Fibroblast of lung (primary cell): ENCODE measurements at regions not wholly inside any gene's neighbourhood (a gene's known extent, or its start where the extent isn't known, plus 50 kb on each side); places are given as distances from the start of the nearest gene placed in this dataset.

Experiments
- DNase-seq, 2 donors: peaks; one replicate each; pipeline versions ENCODE4 v3.0.0 to v3.0.0-alpha.2; 2010; ENCODE audit warnings: low read depth in 2 of 2
- H2AFZ ChIP-seq: 2 replicates; pipeline ENCODE4 v1.5.1; 2012; ENCODE audit warnings: low read length, control low read depth, inconsistent platforms
- H3K27ac ChIP-seq: 2 replicates; pipeline ENCODE4 v1.5.1; 2011; ENCODE audit warnings: low read length, control low read depth; ENCODE audit not compliant: insufficient read depth
- H3K27me3 ChIP-seq: 2 replicates; pipeline ENCODE4 v1.5.1; 2011; ENCODE audit warnings: mild to moderate bottlenecking, low read length; ENCODE audit not compliant: control insufficient read depth, insufficient read depth
- H3K36me3 ChIP-seq: 2 replicates; pipeline ENCODE4 v1.5.1; 2011; ENCODE audit warnings: low read length; ENCODE audit not compliant: control insufficient read depth, insufficient read depth
- H3K4me1 ChIP-seq: 2 replicates; pipeline ENCODE4 v1.5.1; 2011; ENCODE audit warnings: low read length; ENCODE audit not compliant: control insufficient read depth, insufficient read depth; ENCODE audit errors: extremely low read depth
- H3K4me2 ChIP-seq: 2 replicates; pipeline ENCODE4 v1.5.1; 2011; ENCODE audit warnings: low read length, control low read depth; ENCODE audit not compliant: insufficient read depth; ENCODE audit errors: extremely low read depth
- H3K4me3 ChIP-seq, 4 experiments: fragments of 200-600 bp in 1 of 4; sonication (generic) in 1 of 4; replicated peaks in 1 of 4; 2 replicates each; pipeline ENCODE4 v1.5.1; 2011 to 2016; ENCODE audit warnings: low read length in 4 of 4, low read depth in 3 of 4, mild to moderate bottlenecking in 3 of 4, control low read depth in 2 of 4, inconsistent platforms in 1 of 4, mixed read lengths in 1 of 4; ENCODE audit not compliant: insufficient read depth in 1 of 4; ENCODE audit errors: control extremely low read depth in 1 of 4
- H3K79me2 ChIP-seq: 2 replicates; pipeline ENCODE4 v1.5.1; 2012; ENCODE audit warnings: mild to moderate bottlenecking, low read length, inconsistent platforms; ENCODE audit not compliant: control insufficient read depth, insufficient read depth
- H3K9ac ChIP-seq: 2 replicates; pipeline ENCODE4 v1.5.1; 2011; ENCODE audit warnings: mild to moderate bottlenecking, low read length, control low read depth; ENCODE audit not compliant: insufficient read depth
- H3K9me3 ChIP-seq: 2 replicates; pipeline ENCODE4 v1.5.1; 2012; ENCODE audit warnings: low read depth, low read length; ENCODE audit not compliant: control insufficient read depth, insufficient read depth
- H4K20me1 ChIP-seq: 2 replicates; pipeline ENCODE4 v1.5.1; 2011; ENCODE audit warnings: low read length; ENCODE audit not compliant: control insufficient read depth, insufficient read depth; ENCODE audit errors: extremely low read depth
- CTCF ChIP-seq, 2 donors: IDR thresholded peaks in 1 of 2; conservative IDR thresholded peaks in 1 of 2; 1 replicate in 1 of 2; 2 replicates in 1 of 2; pipeline ENCODE4 v1.5.1; 2011 to 2012; ENCODE audit warnings: low read length in 2 of 2, control low read depth in 1 of 2, inconsistent platforms in 1 of 2, low read depth in 1 of 2, mild to moderate bottlenecking in 1 of 2
- EZH2 ChIP-seq: IDR thresholded peaks from 2 replicates; pipeline ENCODE4 v1.5.1; 2012; ENCODE audit warnings: low read length, control low read depth, mild to moderate bottlenecking; ENCODE audit errors: missing control alignments

GRCh38 chr10:58026036-58026435 is 241.7 kb downstream of the IPMK start:
- H3K36me3 ChIP-seq: no peaks in the 10 kb centered on the region
- no peak overlapping the region for H3K9ac ChIP-seq
- H3K9me3 ChIP-seq: no peaks in the 10 kb centered on the region
- H3K27me3 ChIP-seq: no peaks in the 10 kb centered on the region
- no peak overlapping the region for H3K4me3 ChIP-seq
- H4K20me1 ChIP-seq: no peaks in the 10 kb centered on the region
- no peaks in the 10 kb centered on the region for H3K4me1 ChIP-seq
- H3K4me2 ChIP-seq: no peak overlapping the region
- no peak overlapping the region for H2AFZ ChIP-seq
- DNase-seq: no peak
- no peaks in the 10 kb centered on the region for H3K79me2 ChIP-seq
- TF ChIP-seq EZH2 (no peak), CTCF (conservative IDR thresholded peaks at IDR 0.05 in 1 of 2, IDR thresholded peaks at IDR 0.05 in 1 of 2; ENCODE audit: low read depth in 1 of 2, low read length in 2 of 2) (no peak)
- H3K27ac ChIP-seq: no peak overlapping the region

- H3K79me2 ChIP-seq: no peaks in the 10 kb centered on the region
- H3K9ac ChIP-seq: no peak overlapping the region
- peak; percentile 67 to 94 for DNase-seq
- H3K27ac ChIP-seq: peak overlapping the region; percentile 72
- H2AFZ ChIP-seq: peak overlapping the region; percentile 7
- peak overlapping the region; percentile 21 for H3K4me2 ChIP-seq
- H4K20me1 ChIP-seq: no peaks in the 10 kb centered on the region
- H3K9me3 ChIP-seq: no peaks in the 10 kb centered on the region
- no peaks in the 10 kb centered on the region for H3K27me3 ChIP-seq
- no peaks in the 10 kb centered on the region for H3K4me1 ChIP-seq
- no peak overlapping the region for H3K4me3 ChIP-seq
- TF ChIP-seq EZH2 (no peak), CTCF (conservative IDR thresholded peaks at IDR 0.05 in 1 of 2, IDR thresholded peaks at IDR 0.05 in 1 of 2; ENCODE audit: low read depth in 1 of 2, low read length in 2 of 2) (no peak)
- H3K36me3 ChIP-seq: no peaks in the 10 kb centered on the region
Observed at GRCh38 chr10:58023341-58024073, 244.2 kb downstream of the IPMK start.

GRCh38 chr10:58019863-58020537 is 247.7 kb downstream of the IPMK start:
- no peak overlapping the region for H3K4me2 ChIP-seq
- H3K27ac ChIP-seq: no peak overlapping the region
- TF ChIP-seq EZH2: no peak
- no peak for TF ChIP-seq CTCF (conservative IDR thresholded peaks at IDR 0.05 in 1 of 2, IDR thresholded peaks at IDR 0.05 in 1 of 2; ENCODE audit: low read depth in 1 of 2, low read length in 2 of 2)
- H3K9me3 ChIP-seq: no peaks in the 10 kb centered on the region
- H3K4me3 ChIP-seq: no peak overlapping the region
- no peak overlapping the region for H3K9ac ChIP-seq
- no peaks in the 10 kb centered on the region for H3K79me2 ChIP-seq
- H3K36me3 ChIP-seq: no peaks in the 10 kb centered on the region
- H3K4me1 ChIP-seq: peaks cover 3% of the 10 kb centered on the region
- no peaks in the 10 kb centered on the region for H3K27me3 ChIP-seq
- no peak for DNase-seq
- no peak overlapping the region for H2AFZ ChIP-seq
- H4K20me1 ChIP-seq: no peaks in the 10 kb centered on the region
